GM18505 (cell line): ENCODE measurements at regions not wholly inside any gene's neighbourhood (a gene's known extent, or its start where the extent isn't known, plus 50 kb on each side); places are given as distances from the start of the nearest gene placed in this dataset.

ENCODE experiments used
- ATAC-seq: cut with Tn5 transposase; IDR thresholded peaks from one replicate; pipeline ENCODE4 v1.9.1; 2021; ENCODE audit not compliant: unreplicated experiment
- POLR2A ChIP-seq: IDR thresholded peaks from 4 replicates; pipeline ENCODE4 v1.6.1; 2011; ENCODE audit warnings: borderline replicate concordance; ENCODE audit not compliant: insufficient read depth, insufficient read length; ENCODE audit errors: extremely low read depth

GRCh38 chr4:97507587-97508245 is 635.6 kb downstream of the STPG2 start:
- no peak for ATAC-seq
- no peak for TF ChIP-seq POLR2A
